K562 (cell line): ENCODE measurements at regions not wholly inside any gene's neighbourhood (a gene's known extent, or its start where the extent isn't known, plus 50 kb on each side); places are given as distances from the start of the nearest gene placed in this dataset.

Experiments used
- ADNP ChIP-seq: fragments of 200-800 bp; sonication (Bioruptor generic); IDR thresholded peaks from 2 replicates; pipeline ENCODE4 v1.6.1; 2016; ENCODE audit warnings: missing genetic modification characterization, missing compliant biosample characterization
- ARID3A ChIP-seq: IDR thresholded peaks from 2 replicates; pipeline ENCODE4 v1.6.1; 2012; ENCODE audit warnings: low read depth, low read length, improper control_type of control experiment, borderline replicate concordance
- C11orf30 ChIP-seq: fragments of 450-650 bp; IDR thresholded peaks from 2 replicates; pipeline ENCODE4 v1.6.1; 2016; ENCODE audit warnings: low read depth, mild to moderate bottlenecking
- CC2D1A ChIP-seq: fragments of 450-650 bp; IDR thresholded peaks from 2 replicates; pipeline ENCODE4 v1.6.1; 2017; ENCODE audit warnings: mild to moderate bottlenecking
- CREBBP ChIP-seq: IDR thresholded peaks from one replicate; pipeline ENCODE4 v1.6.1; 2012; ENCODE audit warnings: low read depth, mild to moderate bottlenecking, control low read depth, inconsistent platforms, low read length
- MAFG ChIP-seq: fragments of 450-650 bp; conservative IDR thresholded peaks from 2 replicates; pipeline ENCODE4 v1.6.1; 2016; ENCODE audit warnings: missing genetic modification characterization, missing compliant biosample characterization
- MGA ChIP-seq: fragments of 450-650 bp; IDR thresholded peaks from 2 replicates; pipeline ENCODE4 v1.6.1; 2016; ENCODE audit warnings: mild to moderate bottlenecking, moderate library complexity
- NFXL1 ChIP-seq: fragments of 450-650 bp; formaldehyde crosslinking; IDR thresholded peaks from 2 replicates; pipeline ENCODE4 v1.4.0; 2021; ENCODE audit warnings: mild to moderate bottlenecking
- PHB ChIP-seq: fragments of 250-450 bp; sonication (Bioruptor Pico); IDR thresholded peaks from 2 replicates; pipeline ENCODE4 v1.5.0; 2021
- RBFOX2 ChIP-seq: fragments of 200-400 bp; formaldehyde crosslinking; IDR thresholded peaks from 2 replicates; pipeline ENCODE4 v1.6.1; 2017; ENCODE audit warnings: low read depth, mild to moderate bottlenecking, low read length, moderate library complexity
- RBM15 ChIP-seq: fragments of 200-400 bp; formaldehyde crosslinking; IDR thresholded peaks from 2 replicates; pipeline ENCODE4 v1.6.1; 2018; ENCODE audit warnings: mild to moderate bottlenecking, low read length, moderate library complexity; ENCODE audit not compliant: insufficient read depth
- SRSF1 ChIP-seq: fragments of 200-400 bp; formaldehyde crosslinking; IDR thresholded peaks from 2 replicates; pipeline ENCODE4 v1.6.1; 2017; ENCODE audit warnings: mild to moderate bottlenecking, low read depth, low read length, moderate library complexity
- ZNF277 ChIP-seq: fragments of 250-450 bp; sonication (Bioruptor Pico); IDR thresholded peaks from 2 replicates; pipeline ENCODE4 v1.8.0; 2022; ENCODE audit warnings: inconsistent platforms, mild to moderate bottlenecking, moderate library complexity, borderline replicate concordance
- ZNF316 ChIP-seq: fragments of 450-650 bp; IDR thresholded peaks from 2 replicates; pipeline ENCODE4 v1.6.1; 2016
- ZNF431 ChIP-seq: sonication (generic); formaldehyde crosslinking; IDR thresholded peaks from 2 replicates; pipeline ENCODE4 v1.8.0; 2022; ENCODE audit warnings: mild to moderate bottlenecking, missing genetic modification reagents
- ZNF507 ChIP-seq: conservative IDR thresholded peaks from 2 replicates; pipeline ENCODE4 v1.6.1; 2017; ENCODE audit warnings: missing genetic modification characterization, missing compliant biosample characterization

GRCh38 chr1:55321942-55322341 is 106.8 kb upstream of the USP24 start (continued):
- TF ChIP-seq RBFOX2, result no peak
- TF ChIP-seq CREBBP, result no peak
- TF ChIP-seq ZNF507 (tag), result no peak
- no peak for TF ChIP-seq MGA
- no peak for TF ChIP-seq PHB
- TF ChIP-seq ZNF316, result peak; percentile 55
- no peak for TF ChIP-seq RBM15
- TF ChIP-seq ZNF277 (CRISPR knock-in tag), result no peak
- no peak for TF ChIP-seq CC2D1A
- TF ChIP-seq ADNP (tag), result no peak
- peak; percentile 56 for TF ChIP-seq C11orf30
- TF ChIP-seq ZNF431 (CRISPR knock-in tag), result no peak
- no peak for TF ChIP-seq NFXL1 (CRISPR knock-in tag)
- peak; percentile 50; the same call in 1 of the 2 replicates for TF ChIP-seq MAFG (tag)
- TF ChIP-seq ARID3A, result no peak
- TF ChIP-seq SRSF1, result no peak
